K562 (cell line): ENCODE measurements at regions not wholly inside any gene's neighbourhood (a gene's known extent, or its start where the extent isn't known, plus 50 kb on each side); places are given as distances from the start of the nearest gene placed in this dataset.

Experiments used
- ATAC-seq: fragments of 200-7000 bp; cut with Tn5 transposase; 3 replicates; pipeline ENCODE4 v1.9.1; 2020; ENCODE audit warnings: moderate library complexity
- BruUV-seq: library from RNA; stranded (reverse); fragments of 400-500 nt; replicated peaks from 2 replicates; lab custom pipeline; 2021; lab: Mats Ljungman, UMichigan
- CTCF ChIA-PET: fragments of 300-600 bp; formaldehyde crosslinking; extraction: SDS; loops from one replicate; lab custom pipeline; 2021; ENCODE audit warnings: low intra/inter-chr PET ratio; lab: Yijun Ruan, JAX
- POLR2A ChIA-PET: fragments of 300-600, 350-650 bp; sonication (Branson Sonifier 250); formaldehyde crosslinking; extraction: SDS; loops from one replicate; lab custom pipeline; 2021; ENCODE audit warnings: antibody characterized with exemption, inconsistent platforms; lab: Yijun Ruan, JAX
- DNase-seq, 4 experiments: peaks; one replicate each; pipeline versions ENCODE4 v3.0.0 to v3.0.0-alpha.2; 2011 to 2018; ENCODE audit warnings: low spot score in 3 of 4, mixed read lengths in 3 of 4; ENCODE audit errors: extremely low read depth in 1 of 4
- FAIRE-seq: peaks from 2 replicates; lab custom pipeline; 2011; peaks lifted over from hg19 to GRCh38; lab: Jason Lieb, UNC
- H2AFZ ChIP-seq: 2 replicates; pipeline ENCODE4 v1.6.0; 2011; ENCODE audit warnings: low read depth, low read length, control low read depth, inconsistent platforms
- H3K27ac ChIP-seq: fragments of 200-600 bp; 3 replicates; pipeline ENCODE4 v1.8.0; 2011; ENCODE audit warnings: low read depth, mild to moderate bottlenecking, control low read depth, inconsistent platforms, low read length, moderate library complexity, mixed read lengths; ENCODE audit errors: extremely low read depth
- H3K27me3 ChIP-seq, 2 experiments: fragments of 300-600 bp in 1 of 2; 2 replicates in 1 of 2; 3 replicates in 1 of 2; pipeline versions ENCODE4 v1.6.0 to v1.8.0; 2011; ENCODE audit warnings: inconsistent platforms in 2 of 2, low read length in 2 of 2, mild to moderate bottlenecking in 1 of 2, mixed read lengths in 1 of 2, moderate library complexity in 1 of 2; ENCODE audit not compliant: control insufficient read depth in 2 of 2, insufficient read depth in 2 of 2
- H3K36me3 ChIP-seq: fragments of 300-600 bp; 3 replicates; pipeline ENCODE4 v1.8.0; 2011; ENCODE audit warnings: mild to moderate bottlenecking, low read length, inconsistent platforms; ENCODE audit not compliant: control insufficient read depth, insufficient read depth
- H3K4me1 ChIP-seq, 2 experiments: fragments of 200-600 bp in 1 of 2; replicated peaks in 1 of 2; 2 replicates in 1 of 2; 3 replicates in 1 of 2; pipeline versions ENCODE4 v1.5.1 to v1.8.0; 2011; ENCODE audit warnings: inconsistent platforms in 2 of 2, low read length in 2 of 2, mild to moderate bottlenecking in 1 of 2, mixed read lengths in 1 of 2, moderate library complexity in 1 of 2; ENCODE audit not compliant: control insufficient read depth in 2 of 2, insufficient read depth in 2 of 2
- H3K4me2 ChIP-seq: 2 replicates; pipeline ENCODE4 v1.6.1; 2011; ENCODE audit warnings: low read length, control low read depth, inconsistent platforms, mixed read lengths; ENCODE audit not compliant: insufficient read depth
- H3K4me3 ChIP-seq: fragments of 200-600 bp; sonication (generic), shearing (Covaris generic); 2 replicates; pipeline ENCODE4 v1.5.1; 2016; ENCODE audit warnings: control low read depth, inconsistent platforms
- H3K79me2 ChIP-seq: fragments of 200-600 bp; 3 replicates; pipeline ENCODE4 v1.8.0; 2011; ENCODE audit warnings: low read length, inconsistent platforms; ENCODE audit not compliant: control insufficient read depth, insufficient read depth
- H3K9ac ChIP-seq, 2 experiments: 2 replicates each; pipeline versions ENCODE4 v1.6.0 to v1.6.1; 2011; ENCODE audit warnings: low read depth in 2 of 2, low read length in 2 of 2, control low read depth in 1 of 2, inconsistent platforms in 1 of 2, mild to moderate bottlenecking in 1 of 2, mixed read lengths in 1 of 2; ENCODE audit not compliant: insufficient read depth in 1 of 2
- H3K9me1 ChIP-seq: one replicate; pipeline ENCODE4 v1.6.0; 2011; ENCODE audit warnings: inconsistent platforms, mild to moderate bottlenecking, low read length, moderate library complexity; ENCODE audit not compliant: control insufficient read depth, insufficient read depth
- H3K9me3 ChIP-seq: replicated peaks from 2 replicates; pipeline ENCODE4 v1.5.1; 2011; ENCODE audit warnings: low read depth, low read length, inconsistent platforms; ENCODE audit not compliant: control insufficient read depth, insufficient read depth
- H4K20me1 ChIP-seq: replicated peaks from 2 replicates; pipeline ENCODE4 v1.6.1; 2011; ENCODE audit warnings: low read length, inconsistent platforms, mixed read lengths; ENCODE audit not compliant: control insufficient read depth, insufficient read depth
- CLOCK ChIP-seq: fragments of 250-450 bp; sonication (Bioruptor Pico); IDR thresholded peaks from 2 replicates; pipeline ENCODE4 v1.4.0; 2020; ENCODE audit warnings: mild to moderate bottlenecking, moderate library complexity, borderline replicate concordance
- DACH1 ChIP-seq: fragments of 450-650 bp; IDR thresholded peaks from 2 replicates; pipeline ENCODE4 v1.6.1; 2018; ENCODE audit not compliant: partially characterized antibody
- E4F1 ChIP-seq: fragments of 250-450 bp; sonication (Bioruptor Pico); IDR thresholded peaks from 2 replicates; pipeline ENCODE4 v1.5.0; 2021; ENCODE audit warnings: mild to moderate bottlenecking, borderline replicate concordance
- ETV6 ChIP-seq, 3 experiments: fragments of 150-350 bp in 1 of 3; sonication (generic) in 1 of 3; formaldehyde crosslinking in 1 of 3; IDR thresholded peaks; 2 replicates each; pipeline versions ENCODE4 v1.6.1 to v1.8.0; 2014 to 2022; ENCODE audit warnings: borderline replicate concordance in 2 of 3, low read depth in 2 of 3, antibody characterized with exemption in 1 of 3, low read length in 1 of 3, mild to moderate bottlenecking in 1 of 3, missing genetic modification reagents in 1 of 3
- HMG20B ChIP-seq: fragments of 250-450 bp; sonication (Bioruptor Pico); IDR thresholded peaks from 2 replicates; pipeline ENCODE4 v1.5.0; 2021; ENCODE audit warnings: mild to moderate bottlenecking
- L3MBTL2 ChIP-seq: fragments of 450-650 bp; IDR thresholded peaks from 2 replicates; pipeline ENCODE4 v1.6.1; 2016; ENCODE audit warnings: mild to moderate bottlenecking, moderate library complexity
- TSC22D4 ChIP-seq: fragments of 450-650 bp; IDR thresholded peaks from 2 replicates; pipeline ENCODE4 v1.6.1; 2016; ENCODE audit warnings: missing genetic modification characterization, missing biosample characterization, control low read depth
- ZBTB8A ChIP-seq: fragments of 450-650 bp; IDR thresholded peaks from 2 replicates; pipeline ENCODE4 v1.6.1; 2018; ENCODE audit warnings: mild to moderate bottlenecking, moderate library complexity; ENCODE audit not compliant: partially characterized antibody
- ZNF146 ChIP-seq: IDR thresholded peaks from one replicate; pipeline ENCODE4 v1.6.1; 2018; ENCODE audit warnings: missing compliant biosample characterization; ENCODE audit not compliant: unreplicated experiment
- ZNF79 ChIP-seq: fragments of 250-450 bp; sonication (Bioruptor Pico); IDR thresholded peaks from 2 replicates; pipeline ENCODE4 v1.4.0; 2020; ENCODE audit warnings: low read depth, mild to moderate bottlenecking, moderate library complexity
- WGBS: fragments of 100-300 bp; shearing (Covaris generic); methylation state at CpG from one replicate; pipeline ENCODE4 v1.1.6; 2016; ENCODE audit warnings: low coverage, mixed read lengths; ENCODE audit not compliant: insufficient coverage; ENCODE audit errors: missing lambda C conversion rate; 5-methylcytosine and 5-hydroxymethylcytosine counted together
- in situ Hi-C: fragments of 300-500 bp; cut with MboI; formaldehyde crosslinking; loops from 4 replicates; pipeline ENCODE4 v1.15.0; 2018; ENCODE audit warnings: inconsistent platforms, mixed read lengths
- intact Hi-C: fragments of 100-400 bp; cut with micrococcal nuclease; formaldehyde crosslinking; loops from 2 replicates; pipeline ENCODE4 v1.14.2; 2022

DNA sequence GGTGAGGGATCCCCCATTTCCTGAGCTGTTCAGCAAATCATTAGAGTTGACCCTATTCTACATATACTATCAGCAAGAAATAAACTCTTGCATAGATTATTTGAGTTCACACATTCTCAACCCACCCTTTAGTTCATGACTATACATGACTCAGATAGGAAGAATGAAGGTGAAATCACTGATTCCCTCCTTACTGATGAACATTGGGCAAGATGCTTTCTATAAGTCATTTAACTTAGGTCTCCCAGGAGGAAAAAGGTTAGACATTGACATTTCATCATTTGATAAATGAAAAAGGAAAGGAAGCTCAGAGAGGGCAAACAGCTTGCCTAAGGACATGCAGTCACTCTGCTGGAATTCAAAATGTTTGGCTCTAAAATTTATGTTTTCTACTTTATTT, 408.0 kb downstream of the TMEM182 start:
- Histone ChIP-seq H3K4me2 (no peak overlapping the region), H3K4me1 (no peaks in the 10 kb centered on the region), H3K9ac (no peak overlapping the region), H3K4me3 (no peak overlapping the region), H2AFZ (no peak overlapping the region), H3K36me3 (no peaks in the 10 kb centered on the region), H3K9me1 (no peaks in the 10 kb centered on the region), H3K79me2 (no peaks in the 10 kb centered on the region), H3K9me3 (no peaks in the 10 kb centered on the region), H3K27ac (no peak overlapping the region), H3K27me3 (no peaks in the 10 kb centered on the region; a peak in 1 of 5 replicates), H4K20me1 (no peaks in the 10 kb centered on the region)
- intact Hi-C loops, result loop anchor here (10.0 kb wide), 1 partner anchor 1775 kb away; no protein-coding TSS in a partner anchor
- ATAC-seq, result no peak
- in situ Hi-C loops, result no loop called here
- ChIA-PET CTCF (no interaction called here), POLR2A (no interaction called here)
- no peak for FAIRE-seq
- TF ChIP-seq ZBTB8A (no peak), E4F1 (no peak), ZNF146 (CRISPR knock-in tag) (no peak)
- BruUV-seq, result no TSS peak
- no peak for DNase-seq

DNA sequence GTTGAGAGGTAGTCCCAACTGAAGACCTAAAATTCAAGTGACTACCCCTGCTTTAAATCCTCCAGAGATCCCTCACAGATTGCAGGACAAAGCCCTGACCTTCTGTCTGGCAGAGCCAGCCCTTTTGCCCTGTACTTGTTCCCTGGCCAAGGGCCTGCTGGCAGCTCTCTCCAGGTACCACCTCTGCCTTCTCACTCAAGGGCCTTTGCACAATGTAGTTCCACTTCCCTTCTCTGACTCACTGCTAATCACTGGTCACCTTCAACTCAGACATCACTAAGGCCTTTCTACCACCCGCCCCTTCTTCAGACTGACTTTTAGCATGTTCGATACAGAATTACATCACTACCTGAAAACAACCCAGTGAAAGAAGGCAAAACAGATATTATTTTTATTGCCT, 411.0 kb downstream of the TMEM182 start:
- no peak for ATAC-seq
- Histone ChIP-seq H3K79me2 (no peaks in the 10 kb centered on the region), H3K9me1 (no peaks in the 10 kb centered on the region), H3K36me3 (no peaks in the 10 kb centered on the region), H3K4me1 (no peaks in the 10 kb centered on the region), H3K4me2 (no peak overlapping the region), H4K20me1 (no peaks in the 10 kb centered on the region), H2AFZ (no peak overlapping the region), H3K9ac (no peak overlapping the region), H3K4me3 (no peak overlapping the region), H3K27me3 (no peaks in the 10 kb centered on the region)
- DNase-seq, result no peak
- CTCF ChIA-PET, result no interaction called here
- intact Hi-C loops (no loop called here), in situ Hi-C loops (no loop called here)
- POLR2A ChIA-PET, result no interaction called here
- TF ChIP-seq DACH1 (no peak), ETV6 (IDR thresholded peaks at IDR 0.05; ENCODE audit: borderline replicate concordance in 1 of 2, low read depth in 2 of 2, low read length in 1 of 2) (no peak), ETV6 (CRISPR knock-in tag; IDR thresholded peaks at IDR 0.05; ENCODE audit: borderline replicate concordance) (no peak), ZNF79 (no peak), HMG20B (CRISPR knock-in tag) (no peak), L3MBTL2 (no peak), CLOCK (no peak), TSC22D4 (tag) (no peak)
- TF ChIP-seq, all 486 proteins: peak for 0
- FAIRE-seq, result no peak
- no peaks in the 10 kb centered on the region for H3K9me3 ChIP-seq
- 0% methylated on average over 2 of the region's 2 CpGs for WGBS
- BruUV-seq, result no TSS peak
- H3K27ac ChIP-seq, result no peak overlapping the region
